GM12864 (cell line): ENCODE measurements at regions not wholly inside any gene's neighbourhood (a gene's known extent, or its start where the extent isn't known, plus 50 kb on each side); places are given as distances from the start of the nearest gene placed in this dataset.

Source experiments
- DNase-seq: peaks from one replicate; pipeline ENCODE4 v3.0.0-alpha.2; 2011; ENCODE audit warnings: low read depth
- H3K4me3 ChIP-seq: 2 replicates; pipeline ENCODE4 v1.5.1; 2011; ENCODE audit warnings: mild to moderate bottlenecking, low read depth, low read length, control low read depth
- TF ChIP-seq, protein P1 (sequence below): IDR thresholded peaks from 2 replicates; pipeline ENCODE4 v1.5.1; 2011; ENCODE audit warnings: low read depth, mild to moderate bottlenecking, moderate library complexity, low read length, control low read depth, inconsistent platforms; ENCODE audit errors: missing control alignments

DNA sequence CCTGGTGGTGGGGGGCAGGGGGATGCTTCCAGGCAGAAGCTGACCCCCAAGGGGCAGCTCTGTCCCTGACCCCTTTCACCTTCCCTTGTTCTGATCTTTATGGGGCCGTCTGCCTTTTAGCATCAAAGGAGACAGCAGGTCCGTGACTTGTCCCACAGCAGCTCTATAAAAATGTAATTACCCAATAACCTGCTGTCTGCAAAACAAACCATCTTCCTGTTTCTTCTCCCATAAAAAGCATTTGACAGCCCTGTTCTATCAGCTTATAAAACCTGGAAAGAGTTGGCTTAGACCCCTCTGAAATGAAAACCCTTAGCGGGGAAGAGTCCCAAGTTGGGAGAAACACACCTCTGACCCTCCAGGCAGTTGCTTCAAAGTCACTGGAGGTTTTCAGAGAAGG, 416.9 kb downstream of the MED13L start:
- H3K4me3 ChIP-seq = no peak overlapping the region
- TF ChIP-seq, protein P1, sequence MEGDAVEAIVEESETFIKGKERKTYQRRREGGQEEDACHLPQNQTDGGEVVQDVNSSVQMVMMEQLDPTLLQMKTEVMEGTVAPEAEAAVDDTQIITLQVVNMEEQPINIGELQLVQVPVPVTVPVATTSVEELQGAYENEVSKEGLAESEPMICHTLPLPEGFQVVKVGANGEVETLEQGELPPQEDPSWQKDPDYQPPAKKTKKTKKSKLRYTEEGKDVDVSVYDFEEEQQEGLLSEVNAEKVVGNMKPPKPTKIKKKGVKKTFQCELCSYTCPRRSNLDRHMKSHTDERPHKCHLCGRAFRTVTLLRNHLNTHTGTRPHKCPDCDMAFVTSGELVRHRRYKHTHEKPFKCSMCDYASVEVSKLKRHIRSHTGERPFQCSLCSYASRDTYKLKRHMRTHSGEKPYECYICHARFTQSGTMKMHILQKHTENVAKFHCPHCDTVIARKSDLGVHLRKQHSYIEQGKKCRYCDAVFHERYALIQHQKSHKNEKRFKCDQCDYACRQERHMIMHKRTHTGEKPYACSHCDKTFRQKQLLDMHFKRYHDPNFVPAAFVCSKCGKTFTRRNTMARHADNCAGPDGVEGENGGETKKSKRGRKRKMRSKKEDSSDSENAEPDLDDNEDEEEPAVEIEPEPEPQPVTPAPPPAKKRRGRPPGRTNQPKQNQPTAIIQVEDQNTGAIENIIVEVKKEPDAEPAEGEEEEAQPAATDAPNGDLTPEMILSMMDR = no peak
- no peak for DNase-seq

DNA sequence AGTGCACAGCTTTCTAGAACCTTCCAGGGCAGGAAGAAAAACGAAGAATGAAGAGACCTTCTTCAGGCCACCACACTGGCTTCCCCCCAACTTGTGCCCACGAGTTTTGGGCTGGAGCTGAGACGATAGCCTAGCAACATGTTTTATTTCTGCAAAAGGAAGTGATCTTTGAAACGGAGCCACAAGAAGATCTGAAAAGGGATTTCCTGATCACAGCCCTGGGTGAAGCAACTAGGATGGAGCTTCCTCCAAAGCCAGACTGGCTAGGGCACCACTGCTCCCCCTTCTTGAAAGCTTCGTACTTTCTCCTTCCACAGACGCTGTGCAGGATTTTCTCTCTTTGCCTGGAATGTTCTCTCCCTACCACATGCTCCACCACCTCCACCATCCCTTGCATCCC, 418.3 kb downstream of the MED13L start:
- TF ChIP-seq, protein P1 = no peak

DNA sequence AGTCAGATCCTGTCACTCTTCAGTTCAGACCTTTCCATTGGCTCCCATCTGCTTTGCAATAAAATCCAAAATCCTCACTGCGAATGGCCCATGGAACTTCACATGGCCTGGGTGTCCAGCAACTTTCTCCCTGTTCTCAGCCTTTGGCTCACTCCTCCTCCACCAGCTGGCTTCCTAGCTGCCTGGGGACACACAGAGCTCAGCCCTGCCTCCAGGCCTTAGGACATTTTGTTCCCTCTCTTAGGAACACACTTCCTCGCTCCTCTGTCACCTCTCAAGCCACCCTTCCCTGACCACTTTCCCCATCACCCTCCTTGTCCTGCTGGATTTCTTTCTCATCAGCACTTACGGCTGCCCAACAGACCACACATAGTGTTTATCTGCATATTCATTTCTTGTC, 419.6 kb downstream of the MED13L start:
- H3K4me3 ChIP-seq = no peak overlapping the region
- TF ChIP-seq, protein P1 = no peak
- DNase-seq = no peak

More for the DNA sequence above, 418.3 kb downstream of the MED13L start:
- no peak for DNase-seq
- no peak overlapping the region for H3K4me3 ChIP-seq

DNA sequence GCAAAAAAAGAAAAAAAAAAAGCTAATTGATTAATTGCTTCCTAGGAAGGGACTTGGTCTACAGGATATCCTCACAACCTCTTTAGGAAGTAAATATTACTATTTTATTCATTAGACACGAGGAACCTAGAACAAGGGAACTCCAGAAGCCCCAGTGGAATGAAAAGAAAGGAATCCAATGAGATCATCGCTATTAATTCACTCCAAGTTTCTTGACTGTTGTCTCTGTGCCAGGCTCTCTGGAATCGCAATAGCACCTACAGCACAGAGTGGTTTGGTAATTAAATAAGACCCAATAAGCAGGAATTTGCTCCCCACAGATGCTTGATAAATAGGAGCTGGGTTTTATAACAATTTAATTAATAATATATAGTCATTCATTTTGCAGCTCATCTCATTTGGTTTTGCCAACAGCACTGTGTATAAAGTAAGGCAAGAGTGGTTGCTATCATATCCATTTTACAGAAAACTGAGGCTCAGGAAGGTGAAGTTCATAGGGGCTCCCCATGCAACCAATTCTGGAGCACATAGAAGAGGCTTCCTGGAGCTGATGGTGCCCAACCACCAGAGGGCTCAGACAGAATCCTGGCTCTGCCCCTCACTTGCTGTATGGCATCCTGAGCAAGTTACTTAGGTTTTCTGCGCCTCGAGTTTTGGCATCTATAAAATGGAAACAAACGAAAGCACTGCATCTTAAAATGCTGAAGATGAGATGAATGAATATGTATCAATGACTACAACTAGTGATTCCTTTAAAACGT, 420.2 kb downstream of the MED13L start:
- H3K4me3 ChIP-seq = no peak overlapping the region
- no peak for DNase-seq
- TF ChIP-seq, protein P1 = no peak

DNA sequence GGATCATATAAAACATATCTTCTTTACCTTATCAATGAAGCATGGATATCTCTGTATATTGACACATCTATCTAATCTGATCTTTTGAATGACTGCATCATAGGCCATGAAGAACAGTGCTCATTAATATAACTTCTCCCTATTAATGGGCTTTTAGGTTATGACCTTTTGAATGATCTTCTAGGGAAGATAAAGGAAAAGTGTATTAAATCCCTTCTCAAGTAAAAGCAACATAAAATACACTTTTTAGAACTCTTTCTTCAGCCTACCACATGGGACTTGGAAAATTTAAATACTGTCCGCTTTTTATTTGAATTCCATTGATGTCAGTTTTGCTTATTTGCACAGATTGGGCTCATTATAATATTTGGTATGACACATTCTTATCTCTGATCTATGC, 425.4 kb downstream of the MED13L start:
- no peak for DNase-seq
- no peak overlapping the region for H3K4me3 ChIP-seq
- TF ChIP-seq, protein P1 = no peak

DNA sequence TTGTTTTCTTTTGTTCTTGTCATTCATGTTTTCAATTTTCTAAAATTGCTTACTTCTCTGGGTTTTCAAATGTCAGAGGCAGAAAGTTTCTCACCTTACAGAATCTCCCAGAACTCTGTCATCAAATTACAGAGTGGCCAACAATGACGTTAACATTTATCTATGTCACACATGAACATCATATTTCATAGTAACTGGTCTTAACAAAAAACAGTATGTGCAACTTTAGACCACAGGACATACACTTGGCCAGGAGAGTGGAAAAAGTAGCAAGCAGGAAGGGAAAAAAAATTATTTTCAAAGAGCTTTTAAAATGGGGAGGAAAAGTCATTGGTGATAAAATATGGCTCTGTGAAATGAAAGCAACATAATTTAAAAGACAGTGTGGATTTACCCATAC, 426.5 kb downstream of the MED13L start:
- DNase-seq = no peak
- TF ChIP-seq, protein P1 = no peak
- no peak overlapping the region for H3K4me3 ChIP-seq
